ENCODE measurements at regions not wholly inside any gene's neighbourhood (a gene's known extent, or its start where the extent isn't known, plus 50 kb on each side); places are given as distances from the start of the nearest gene placed in this dataset.

GRCh38 chr7:22934023-22934422 is 79.9 kb downstream of the HYCC1 start:
- no peak for TF ChIP-seq ESRRA (CRISPR knock-in tag; IDR thresholded peaks at IDR 0.05; ENCODE audit: borderline replicate concordance)
- no peak for TF ChIP-seq CTCF (IDR thresholded peaks at IDR 0.05)
- no peak for TF ChIP-seq ATF3 (CRISPR knock-in tag; conservative IDR thresholded peaks at IDR 0.05)
- TF ChIP-seq CDX4 (CRISPR knock-in tag; IDR thresholded peaks at IDR 0.05; ENCODE audit: borderline replicate concordance), result no peak
- TF ChIP-seq E2F1 (CRISPR knock-in tag; IDR thresholded peaks at IDR 0.05), result no peak
- no peak for TF ChIP-seq ARID4B (CRISPR knock-in tag; IDR thresholded peaks at IDR 0.05; ENCODE audit: borderline replicate concordance)
- TF ChIP-seq ATF6 (CRISPR knock-in tag; IDR thresholded peaks at IDR 0.05), result no peak
- no peak for TF ChIP-seq HMGA2 (CRISPR knock-in tag; IDR thresholded peaks at IDR 0.05)
- no peak for TF ChIP-seq MYBL2 (CRISPR knock-in tag; IDR thresholded peaks at IDR 0.05)
- TF ChIP-seq TCF7 (CRISPR knock-in tag; IDR thresholded peaks at IDR 0.05; ENCODE audit: low read depth), result no peak
- no peak for TF ChIP-seq ZNF281 (CRISPR knock-in tag; IDR thresholded peaks at IDR 0.05)
- TF ChIP-seq USF2 (CRISPR knock-in tag; IDR thresholded peaks at IDR 0.05), result no peak
